GM20000 (cell line): ENCODE measurements at regions not wholly inside any gene's neighbourhood (a gene's known extent, or its start where the extent isn't known, plus 50 kb on each side); places are given as distances from the start of the nearest gene placed in this dataset.

Experiments used
- DNase-seq: peaks from one replicate; pipeline ENCODE4 v3.0.0; 2012; ENCODE audit warnings: low spot score
- CTCF ChIP-seq: IDR thresholded peaks from 2 replicates; pipeline ENCODE4 v1.5.1; 2012; ENCODE audit warnings: mild to moderate bottlenecking, control low read depth; ENCODE audit errors: extremely low read depth, missing control alignments

DNA sequence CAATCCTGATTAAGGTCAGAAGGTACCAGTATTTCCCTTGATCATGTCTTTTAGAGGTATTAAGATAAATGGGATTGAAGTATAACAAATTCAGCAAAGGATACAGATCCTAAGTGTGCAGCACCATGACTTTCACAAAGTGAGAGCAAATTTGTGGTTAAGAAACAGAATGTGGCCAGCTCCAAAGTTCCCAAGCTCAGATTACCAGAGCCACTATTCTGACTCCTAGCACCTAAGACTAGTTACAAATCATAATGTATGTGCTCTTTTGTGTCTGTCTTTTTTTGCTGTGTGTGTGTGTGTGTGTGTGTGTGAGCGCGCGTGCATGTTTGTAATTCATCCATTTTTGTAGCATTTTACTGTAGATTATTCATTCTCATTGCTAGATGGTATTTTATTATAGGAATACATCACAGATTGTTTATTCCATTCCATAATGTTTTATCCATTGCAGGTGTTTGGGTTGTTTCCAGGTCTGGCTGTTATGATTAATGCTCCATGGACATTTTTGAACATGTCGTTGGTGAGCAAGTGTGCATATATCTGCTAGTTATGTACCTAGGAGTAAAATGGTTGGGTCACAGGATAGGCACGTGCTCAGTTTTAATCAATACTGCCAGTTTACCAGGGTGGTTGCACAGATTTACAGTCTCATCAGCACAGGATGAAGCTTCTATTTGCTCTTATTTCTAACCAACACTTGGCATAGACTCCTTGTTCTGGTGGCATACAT is 314.0 kb upstream of the JAG1 start:
- TF ChIP-seq CTCF = no peak
- no peak for DNase-seq

- DNase-seq = no peak
- no peak for TF ChIP-seq CTCF
Observed at GRCh38 chr20:10990625-10991382, 317.0 kb upstream of the JAG1 start.

- TF ChIP-seq CTCF = no peak
- DNase-seq = no peak
Observed at GRCh38 chr20:10992731-10993130, 318.9 kb upstream of the JAG1 start.

- TF ChIP-seq CTCF = no peak
- DNase-seq = no peak
Observed at GRCh38 chr20:10994991-10995700, 321.3 kb upstream of the JAG1 start.

DNA sequence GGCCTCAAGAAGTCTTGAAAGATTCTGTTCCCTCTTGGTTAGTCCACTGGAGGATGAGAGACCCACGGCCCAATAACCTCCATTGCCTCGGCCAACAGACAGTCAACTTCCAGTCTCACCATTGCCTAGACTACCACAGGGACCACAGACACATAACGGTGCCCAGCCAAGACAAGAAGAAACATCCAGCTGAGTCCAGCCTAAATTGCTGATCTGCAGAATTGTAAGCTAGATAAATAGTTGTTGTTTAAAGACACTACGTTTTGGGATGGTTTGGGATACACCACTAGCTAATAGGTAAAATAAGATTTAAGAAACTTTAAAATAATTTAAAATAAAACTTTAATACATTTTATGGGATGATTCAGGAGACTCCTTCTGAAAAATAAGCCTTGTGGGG is 324.7 kb upstream of the JAG1 start:
- DNase-seq = no peak
- TF ChIP-seq CTCF = no peak

GRCh38 chr20:11000416-11000815 is 326.6 kb upstream of the JAG1 start:
- no peak for DNase-seq
- no peak for TF ChIP-seq CTCF

- TF ChIP-seq CTCF = no peak
- DNase-seq = no peak
Observed at GRCh38 chr20:11001302-11001701, 327.5 kb upstream of the JAG1 start.
